Stomach (tissue), 4 donors: ENCODE measurements at regions not wholly inside any gene's neighbourhood (a gene's known extent, or its start where the extent isn't known, plus 50 kb on each side); places are given as distances from the start of the nearest gene placed in this dataset.

Source experiments
- EP300 ChIP-seq: sonication (generic); formaldehyde crosslinking; IDR thresholded peaks from one replicate; pipeline ENCODE4 v1.6.1; 2017; ENCODE audit warnings: antibody characterized with exemption
- TF ChIP-seq, protein P1 (sequence below), 7 experiments: fragments of 450-650 bp in 4 of 7; fragments of 200-600 bp in 3 of 7; sonication (generic) in 3 of 7; IDR thresholded peaks; one replicate each; pipeline ENCODE4 v1.5.1; 2016 to 2019; ENCODE audit warnings: antibody characterized with exemption in 7 of 7, control low read depth in 2 of 7, mild to moderate bottlenecking in 1 of 7

DNA sequence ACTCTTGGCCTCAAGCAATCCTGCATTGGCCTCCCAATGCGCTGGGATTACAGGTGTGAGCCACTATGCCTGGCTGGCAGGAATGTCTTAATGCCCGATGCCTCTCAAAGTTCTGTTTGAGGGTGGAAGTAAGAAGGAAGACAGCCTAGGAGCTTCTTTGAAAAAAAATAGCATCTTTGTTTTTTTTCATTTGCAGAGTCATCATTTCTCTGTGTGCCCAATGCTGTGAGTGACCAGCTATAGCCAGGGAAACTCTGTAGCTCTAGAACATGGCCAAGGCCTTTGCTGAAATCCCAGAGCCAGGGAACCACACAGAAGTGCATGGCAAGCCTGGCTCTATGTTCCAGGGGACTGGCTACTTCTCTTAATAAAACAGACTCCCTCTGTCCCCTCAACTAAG, 260.0 kb downstream of the C1D start:
- TF ChIP-seq, protein P1, sequence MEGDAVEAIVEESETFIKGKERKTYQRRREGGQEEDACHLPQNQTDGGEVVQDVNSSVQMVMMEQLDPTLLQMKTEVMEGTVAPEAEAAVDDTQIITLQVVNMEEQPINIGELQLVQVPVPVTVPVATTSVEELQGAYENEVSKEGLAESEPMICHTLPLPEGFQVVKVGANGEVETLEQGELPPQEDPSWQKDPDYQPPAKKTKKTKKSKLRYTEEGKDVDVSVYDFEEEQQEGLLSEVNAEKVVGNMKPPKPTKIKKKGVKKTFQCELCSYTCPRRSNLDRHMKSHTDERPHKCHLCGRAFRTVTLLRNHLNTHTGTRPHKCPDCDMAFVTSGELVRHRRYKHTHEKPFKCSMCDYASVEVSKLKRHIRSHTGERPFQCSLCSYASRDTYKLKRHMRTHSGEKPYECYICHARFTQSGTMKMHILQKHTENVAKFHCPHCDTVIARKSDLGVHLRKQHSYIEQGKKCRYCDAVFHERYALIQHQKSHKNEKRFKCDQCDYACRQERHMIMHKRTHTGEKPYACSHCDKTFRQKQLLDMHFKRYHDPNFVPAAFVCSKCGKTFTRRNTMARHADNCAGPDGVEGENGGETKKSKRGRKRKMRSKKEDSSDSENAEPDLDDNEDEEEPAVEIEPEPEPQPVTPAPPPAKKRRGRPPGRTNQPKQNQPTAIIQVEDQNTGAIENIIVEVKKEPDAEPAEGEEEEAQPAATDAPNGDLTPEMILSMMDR (IDR thresholded peaks at IDR 0.05): no peak
- TF ChIP-seq EP300: no peak
